ENCODE measurements at regions not wholly inside any gene's neighbourhood (a gene's known extent, or its start where the extent isn't known, plus 50 kb on each side); places are given as distances from the start of the nearest gene placed in this dataset.

DNA sequence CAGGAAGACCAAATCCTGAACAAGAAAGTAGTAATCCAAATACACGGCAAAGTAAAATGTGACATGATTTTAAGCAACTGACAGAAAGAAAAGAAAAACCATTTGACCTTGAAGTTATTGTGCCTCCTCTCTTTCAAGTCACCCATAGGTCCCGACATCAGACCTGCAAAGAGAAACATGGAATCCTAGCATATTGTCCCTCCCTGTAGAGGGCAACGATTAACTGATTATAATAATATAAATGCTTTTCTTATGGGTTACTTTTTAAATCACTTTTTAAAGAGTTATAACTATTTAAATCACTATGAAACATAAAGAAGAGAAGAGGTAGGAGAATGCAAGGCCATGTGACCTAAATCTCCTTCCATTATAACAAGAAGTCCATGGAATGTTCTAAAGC lies 143.2 kb upstream of the LIPC start:
- Mint-ChIP-seq H3K27ac (no peak overlapping the region), H3K36me3 (ENCODE audit: low read depth) (no peaks in the 10 kb centered on the region), H3K27me3 (ENCODE audit: low read depth) (no peaks in the 10 kb centered on the region), H3K4me1 (no peaks in the 10 kb centered on the region), H3K9me3 (peaks cover 4% of the 10 kb centered on the region), H3K4me3 (no peak overlapping the region)
- TF ChIP-seq, protein P1, sequence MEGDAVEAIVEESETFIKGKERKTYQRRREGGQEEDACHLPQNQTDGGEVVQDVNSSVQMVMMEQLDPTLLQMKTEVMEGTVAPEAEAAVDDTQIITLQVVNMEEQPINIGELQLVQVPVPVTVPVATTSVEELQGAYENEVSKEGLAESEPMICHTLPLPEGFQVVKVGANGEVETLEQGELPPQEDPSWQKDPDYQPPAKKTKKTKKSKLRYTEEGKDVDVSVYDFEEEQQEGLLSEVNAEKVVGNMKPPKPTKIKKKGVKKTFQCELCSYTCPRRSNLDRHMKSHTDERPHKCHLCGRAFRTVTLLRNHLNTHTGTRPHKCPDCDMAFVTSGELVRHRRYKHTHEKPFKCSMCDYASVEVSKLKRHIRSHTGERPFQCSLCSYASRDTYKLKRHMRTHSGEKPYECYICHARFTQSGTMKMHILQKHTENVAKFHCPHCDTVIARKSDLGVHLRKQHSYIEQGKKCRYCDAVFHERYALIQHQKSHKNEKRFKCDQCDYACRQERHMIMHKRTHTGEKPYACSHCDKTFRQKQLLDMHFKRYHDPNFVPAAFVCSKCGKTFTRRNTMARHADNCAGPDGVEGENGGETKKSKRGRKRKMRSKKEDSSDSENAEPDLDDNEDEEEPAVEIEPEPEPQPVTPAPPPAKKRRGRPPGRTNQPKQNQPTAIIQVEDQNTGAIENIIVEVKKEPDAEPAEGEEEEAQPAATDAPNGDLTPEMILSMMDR (IDR thresholded peaks at IDR 0.05; ENCODE audit: unreplicated experiment in 3 of 3) = no peak

DNA sequence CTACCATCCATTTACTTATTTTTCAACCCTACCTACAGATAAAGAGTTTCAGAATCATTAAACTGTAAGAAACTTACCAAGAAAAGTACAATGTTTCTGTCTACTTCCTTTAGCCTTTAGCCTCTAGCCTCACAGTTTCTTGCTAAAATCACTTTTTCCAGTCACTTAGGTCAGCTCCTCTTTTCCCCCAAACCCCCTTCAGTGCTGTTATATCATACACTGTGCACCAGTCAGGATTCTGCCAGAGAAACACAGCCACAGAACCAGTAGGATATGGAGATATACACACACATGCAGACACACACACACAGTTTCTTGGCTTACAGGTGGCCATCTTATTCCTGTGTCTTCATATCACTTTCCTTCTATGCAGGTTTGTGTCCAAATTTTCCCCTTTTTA lies 139.9 kb upstream of the LIPC start:
- Mint-ChIP-seq H3K4me1 (no peaks in the 10 kb centered on the region), H3K9me3 (peaks cover 12% of the 10 kb centered on the region), H3K27ac (no peak overlapping the region), H3K4me3 (no peak overlapping the region), H3K36me3 (ENCODE audit: low read depth) (no peaks in the 10 kb centered on the region), H3K27me3 (ENCODE audit: low read depth) (no peaks in the 10 kb centered on the region)
- TF ChIP-seq, protein P1 (IDR thresholded peaks at IDR 0.05; ENCODE audit: unreplicated experiment in 3 of 3) = no peak

DNA sequence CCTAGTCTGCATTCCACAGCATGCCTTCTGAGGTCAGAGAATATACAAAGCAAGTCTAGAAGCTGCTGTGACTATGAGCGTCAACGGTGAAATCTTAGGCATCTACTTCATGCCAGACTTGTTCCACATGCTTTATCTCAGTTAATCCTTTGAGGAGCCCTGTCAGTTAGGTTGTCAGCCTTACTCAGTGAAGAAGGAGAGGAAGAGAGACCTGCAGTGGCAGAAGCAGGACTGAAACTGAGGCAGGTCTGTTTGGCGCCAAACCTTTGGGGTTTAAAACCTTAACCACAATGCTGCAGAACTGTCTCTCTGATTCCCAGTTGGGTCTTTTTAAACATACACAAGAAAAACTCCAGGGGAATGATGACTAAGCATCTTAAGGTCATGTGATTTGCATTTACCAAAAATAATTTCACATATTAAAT lies 139.0 kb upstream of the LIPC start:
- H3K27ac Mint-ChIP-seq = peak overlapping the region in 1 of 3 experiments; percentile 75
- H3K9me3 Mint-ChIP-seq = peaks cover 14% of the 10 kb centered on the region
- H3K36me3 Mint-ChIP-seq (ENCODE audit: low read depth) = no peaks in the 10 kb centered on the region
- no peak overlapping the region for H3K4me3 Mint-ChIP-seq
- H3K27me3 Mint-ChIP-seq (ENCODE audit: low read depth) = no peaks in the 10 kb centered on the region
- no peaks in the 10 kb centered on the region for H3K4me1 Mint-ChIP-seq
- TF ChIP-seq, protein P1 (IDR thresholded peaks at IDR 0.05; ENCODE audit: unreplicated experiment in 3 of 3) = no peak

DNA sequence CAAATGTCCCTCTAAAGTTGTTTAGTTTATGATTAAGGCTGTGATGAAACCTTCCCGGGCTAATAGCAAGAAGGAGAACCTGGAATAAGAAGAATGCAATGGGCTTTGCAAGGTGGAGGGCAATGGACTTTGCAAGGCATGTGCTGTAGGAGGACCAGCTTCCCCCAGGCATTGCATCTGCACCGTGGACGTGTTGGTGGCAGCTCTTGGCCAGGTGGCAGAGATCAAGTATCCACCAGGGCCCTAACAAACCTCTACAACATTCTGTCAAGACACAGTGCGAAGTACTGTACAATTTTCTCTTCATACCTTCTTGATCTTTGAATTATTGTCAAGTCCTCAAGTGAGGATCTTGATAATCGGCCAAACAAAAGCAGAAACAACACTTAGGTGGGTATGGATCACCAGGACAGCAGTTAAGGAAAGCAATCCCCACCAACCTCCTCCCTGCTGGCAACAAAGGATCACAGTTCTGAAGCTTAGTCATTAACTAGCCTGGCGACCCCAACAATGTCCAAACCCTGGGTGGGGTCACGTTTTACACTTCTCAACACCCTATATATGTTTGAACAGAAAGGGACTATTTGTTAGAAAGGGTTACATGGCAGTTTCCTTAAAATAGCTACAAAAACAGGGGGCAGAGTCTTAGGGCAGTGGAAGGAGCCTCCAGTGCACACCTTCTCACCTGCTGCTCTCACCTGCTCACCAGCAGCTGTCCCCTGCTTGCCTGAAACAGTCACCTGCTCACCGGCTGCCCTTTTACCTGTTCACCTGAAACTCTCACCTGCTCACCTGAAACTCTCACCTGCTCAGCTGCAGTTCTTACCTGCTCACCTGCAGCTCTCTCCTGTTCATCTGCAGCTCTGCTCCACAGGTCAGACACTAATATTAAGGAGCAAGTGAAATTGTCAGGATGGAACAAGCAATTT lies 137.9 kb upstream of the LIPC start:
- Mint-ChIP-seq H3K4me3 (no peak overlapping the region), H3K36me3 (ENCODE audit: low read depth) (no peaks in the 10 kb centered on the region), H3K9me3 (peaks cover 19% of the 10 kb centered on the region), H3K27me3 (ENCODE audit: low read depth) (no peaks in the 10 kb centered on the region), H3K4me1 (no peaks in the 10 kb centered on the region), H3K27ac (peak overlapping the region; percentile 52 to 92 (median 53))
- TF ChIP-seq, protein P1 (IDR thresholded peaks at IDR 0.05; ENCODE audit: unreplicated experiment in 3 of 3) = no peak

DNA sequence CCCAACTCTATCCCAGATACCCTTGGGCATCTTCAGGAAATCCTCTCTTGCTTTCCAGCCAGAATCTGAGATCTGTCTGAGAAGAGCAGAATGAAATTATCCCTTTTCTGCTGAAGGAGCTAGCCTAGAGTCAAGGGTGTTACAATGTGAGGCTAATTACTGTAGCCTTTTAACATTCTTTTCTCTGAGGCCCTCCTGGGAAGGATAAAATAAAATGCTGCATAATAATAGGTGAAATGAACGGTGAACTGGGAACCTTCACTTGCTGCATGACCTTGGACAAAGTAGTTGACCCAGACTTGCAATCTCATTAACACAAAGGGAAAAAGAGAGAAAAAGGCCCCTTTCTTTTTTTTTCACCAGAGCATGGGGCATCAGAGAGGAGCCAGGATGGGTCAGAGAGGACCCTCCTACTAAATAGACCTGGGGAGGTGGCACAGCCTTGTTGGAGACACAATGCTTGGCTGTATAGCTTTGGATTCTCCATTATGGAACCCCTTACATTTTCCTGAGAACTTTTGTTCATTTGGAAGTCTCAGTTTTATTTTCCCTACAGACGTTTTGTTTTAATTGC lies 137.0 kb upstream of the LIPC start:
- no peaks in the 10 kb centered on the region for H3K4me1 Mint-ChIP-seq
- H3K9me3 Mint-ChIP-seq = peaks cover 20% of the 10 kb centered on the region
- peak overlapping the region in 2 of 3 experiments; percentile 53 to 92 for H3K27ac Mint-ChIP-seq
- TF ChIP-seq, protein P1 (IDR thresholded peaks at IDR 0.05; ENCODE audit: unreplicated experiment in 3 of 3) = no peak
- no peak overlapping the region for H3K4me3 Mint-ChIP-seq
- H3K36me3 Mint-ChIP-seq (ENCODE audit: low read depth) = no peaks in the 10 kb centered on the region
- H3K27me3 Mint-ChIP-seq (ENCODE audit: low read depth) = peaks cover 2% of the 10 kb centered on the region
